ENCODE measurements at regions not wholly inside any gene's neighbourhood (a gene's known extent, or its start where the extent isn't known, plus 50 kb on each side); places are given as distances from the start of the nearest gene placed in this dataset.

- no peaks in the 10 kb centered on the region for H3K4me1 ChIP-seq
- H3K27ac ChIP-seq = no peak overlapping the region
- H3K9me3 ChIP-seq = no peaks in the 10 kb centered on the region
- peaks cover 0 to 3% of the 10 kb centered on the region in 2 donors for H3K36me3 ChIP-seq
- no peak for DNase-seq
- TF ChIP-seq POLR2A (IDR thresholded peaks at IDR 0.05) (no peak), CTCF (IDR thresholded peaks at IDR 0.05) (no peak)
- no peaks in the 10 kb centered on the region for H3K27me3 ChIP-seq
- intact Hi-C loops (cut with DNase I; ENCODE audit: low total_unique reads) = no loop called here
- H3K4me3 ChIP-seq = no peak overlapping the region
Observed at GRCh38 chr10:90470966-90471365, 386.9 kb downstream of the HTR7 start.

GRCh38 chr10:90480466-90480865 is 377.4 kb downstream of the HTR7 start:
- Histone ChIP-seq H3K4me3 (no peak overlapping the region), H3K9me3 (no peaks in the 10 kb centered on the region), H3K36me3 (no peaks in the 10 kb centered on the region), H3K27me3 (no peaks in the 10 kb centered on the region), H3K4me1 (no peaks in the 10 kb centered on the region), H3K27ac (no peak overlapping the region)
- no peak for DNase-seq
- intact Hi-C loops (cut with DNase I; ENCODE audit: low total_unique reads) = no loop called here
- TF ChIP-seq CTCF (IDR thresholded peaks at IDR 0.05) = no peak
- TF ChIP-seq POLR2A (IDR thresholded peaks at IDR 0.05) = no peak

- no peak for TF ChIP-seq CTCF (IDR thresholded peaks at IDR 0.05)
- TF ChIP-seq POLR2A (IDR thresholded peaks at IDR 0.05) = no peak
- H3K4me1 ChIP-seq = no peaks in the 10 kb centered on the region
- no peak for DNase-seq
- no peak overlapping the region for H3K27ac ChIP-seq
- no peaks in the 10 kb centered on the region for H3K36me3 ChIP-seq
- no peaks in the 10 kb centered on the region for H3K9me3 ChIP-seq
- intact Hi-C loops (cut with DNase I; ENCODE audit: low total_unique reads) = no loop called here
- no peak overlapping the region for H3K4me3 ChIP-seq
- H3K27me3 ChIP-seq = no peaks in the 10 kb centered on the region
Observed at GRCh38 chr10:90481326-90481923, 376.4 kb downstream of the HTR7 start.

- Histone ChIP-seq H3K27ac (no peak overlapping the region), H3K36me3 (no peaks in the 10 kb centered on the region), H3K27me3 (no peaks in the 10 kb centered on the region), H3K9me3 (no peaks in the 10 kb centered on the region), H3K4me3 (no peak overlapping the region), H3K4me1 (no peaks in the 10 kb centered on the region)
- TF ChIP-seq CTCF (IDR thresholded peaks at IDR 0.05) (no peak), POLR2A (IDR thresholded peaks at IDR 0.05) (no peak)
- no peak for DNase-seq
- intact Hi-C loops (cut with DNase I; ENCODE audit: low total_unique reads) = no loop called here
Observed at GRCh38 chr10:90484518-90484917, 373.3 kb downstream of the HTR7 start.

GRCh38 chr10:90494183-90494582 is 363.7 kb downstream of the HTR7 start:
- H3K27me3 ChIP-seq = no peaks in the 10 kb centered on the region
- H3K4me3 ChIP-seq = no peak overlapping the region
- DNase-seq = no peak
- TF ChIP-seq POLR2A (IDR thresholded peaks at IDR 0.05) = no peak
- no peak for TF ChIP-seq CTCF (IDR thresholded peaks at IDR 0.05)
- intact Hi-C loops (cut with DNase I; ENCODE audit: low total_unique reads) = no loop called here
- H3K9me3 ChIP-seq = peaks cover 0 to 8% of the 10 kb centered on the region in 2 donors
- no peaks in the 10 kb centered on the region for H3K4me1 ChIP-seq
- H3K36me3 ChIP-seq = no peaks in the 10 kb centered on the region
- H3K27ac ChIP-seq = no peak overlapping the region
